ENCODE measurements at regions not wholly inside any gene's neighbourhood (a gene's known extent, or its start where the extent isn't known, plus 50 kb on each side); places are given as distances from the start of the nearest gene placed in this dataset.

- ATAC-seq (ENCODE audit: low read depth in 2 of 2) (no peak), DNase-seq (no peak)
- no peaks in the 10 kb centered on the region for H3K27me3 ChIP-seq (ENCODE audit: control insufficient read depth, insufficient read depth, low read length)
- peaks cover 0 to 19% (median 5%) of the 10 kb centered on the region in 7 donors for H3K9me3 Mint-ChIP-seq
- H3K27ac ChIP-seq (ENCODE audit: insufficient read depth, low read length, poor library complexity, severe bottlenecking), result no peak overlapping the region
- H3K27me3 Mint-ChIP-seq, result no peaks in the 10 kb centered on the region
- H3K36me3 Mint-ChIP-seq, result no peaks in the 10 kb centered on the region
- H3K9me3 ChIP-seq (ENCODE audit: control insufficient read depth in 2 of 2, low read length in 2 of 2), result peaks cover under 1 to 13% of the 10 kb centered on the region in 2 experiments
- no peak overlapping the region for H3K4me3 Mint-ChIP-seq
- H3K36me3 ChIP-seq (ENCODE audit: control insufficient read depth, insufficient read depth, low read length), result no peaks in the 10 kb centered on the region
- no peaks in the 10 kb centered on the region for H3K4me1 ChIP-seq (ENCODE audit: control insufficient read depth, insufficient read depth, low read length, poor library complexity, severe bottlenecking)
- H3K4me1 Mint-ChIP-seq, result no peaks in the 10 kb centered on the region
- no peak overlapping the region for H3K4me3 ChIP-seq (ENCODE audit: low read depth, low read length)
- H3K27ac Mint-ChIP-seq, result peak overlapping the region in 1 of 3 donors; percentile 26
These were observed 699.5 kb downstream of the DSC3 start for GRCh38 chr18:30343090-30343489.

- no peaks in the 10 kb centered on the region for H3K36me3 ChIP-seq (ENCODE audit: control insufficient read depth, insufficient read depth, low read length)
- no peak for ATAC-seq (ENCODE audit: low read depth in 2 of 2)
- Mint-ChIP-seq H3K4me1 (no peaks in the 10 kb centered on the region), H3K27me3 (no peaks in the 10 kb centered on the region), H3K4me3 (no peak overlapping the region), H3K27ac (peak overlapping the region in 1 of 3 donors; percentile 26), H3K9me3 (peaks cover 0 to 16% (median 5%) of the 10 kb centered on the region in 7 donors), H3K36me3 (no peaks in the 10 kb centered on the region)
- no peak for DNase-seq
- H3K4me3 ChIP-seq (ENCODE audit: low read depth, low read length), result no peak overlapping the region
- no peaks in the 10 kb centered on the region for H3K27me3 ChIP-seq (ENCODE audit: control insufficient read depth, insufficient read depth, low read length)
- no peaks in the 10 kb centered on the region for H3K4me1 ChIP-seq (ENCODE audit: control insufficient read depth, insufficient read depth, low read length, poor library complexity, severe bottlenecking)
- H3K27ac ChIP-seq (ENCODE audit: insufficient read depth, low read length, poor library complexity, severe bottlenecking), result no peak overlapping the region
- H3K9me3 ChIP-seq (ENCODE audit: control insufficient read depth in 2 of 2, low read length in 2 of 2), result peaks cover 0 to 9% of the 10 kb centered on the region in 2 experiments
These were observed 699.9 kb downstream of the DSC3 start for GRCh38 chr18:30342675-30343074.

- H3K36me3 Mint-ChIP-seq, result no peaks in the 10 kb centered on the region
- no peak overlapping the region for H3K4me3 ChIP-seq (ENCODE audit: low read depth, low read length)
- H3K36me3 ChIP-seq (ENCODE audit: control insufficient read depth, insufficient read depth, low read length), result no peaks in the 10 kb centered on the region
- no peak overlapping the region for H3K4me3 Mint-ChIP-seq
- no peaks in the 10 kb centered on the region for H3K4me1 ChIP-seq (ENCODE audit: control insufficient read depth, insufficient read depth, low read length, poor library complexity, severe bottlenecking)
- DNase-seq (no peak), ATAC-seq (ENCODE audit: low read depth in 2 of 2) (no peak)
- H3K4me1 Mint-ChIP-seq, result no peaks in the 10 kb centered on the region
- H3K9me3 ChIP-seq (ENCODE audit: control insufficient read depth in 2 of 2, low read length in 2 of 2), result peaks cover 5 to 6% of the 10 kb centered on the region in 2 experiments
- H3K27me3 Mint-ChIP-seq, result no peaks in the 10 kb centered on the region
- H3K27me3 ChIP-seq (ENCODE audit: control insufficient read depth, insufficient read depth, low read length), result no peaks in the 10 kb centered on the region
- no peak overlapping the region for H3K27ac ChIP-seq (ENCODE audit: insufficient read depth, low read length, poor library complexity, severe bottlenecking)
- peaks cover 1 to 21% (median 12%) of the 10 kb centered on the region in 7 donors for H3K9me3 Mint-ChIP-seq
- no peak overlapping the region for H3K27ac Mint-ChIP-seq
These were observed 707.8 kb downstream of the DSC3 start for GRCh38 chr18:30334781-30335180.

GRCh38 chr18:30333310-30333709, 709.2 kb downstream of the DSC3 start:
- no peaks in the 10 kb centered on the region for H3K4me1 ChIP-seq (ENCODE audit: control insufficient read depth, insufficient read depth, low read length, poor library complexity, severe bottlenecking)
- Mint-ChIP-seq H3K36me3 (no peaks in the 10 kb centered on the region), H3K4me1 (no peaks in the 10 kb centered on the region), H3K4me3 (no peak overlapping the region), H3K9me3 (peaks cover 1 to 21% (median 12%) of the 10 kb centered on the region in 7 donors), H3K27me3 (no peaks in the 10 kb centered on the region), H3K27ac (no peak overlapping the region)
- H3K9me3 ChIP-seq (ENCODE audit: control insufficient read depth in 2 of 2, low read length in 2 of 2), result peaks cover 5 to 8% of the 10 kb centered on the region in 2 experiments
- H3K27ac ChIP-seq (ENCODE audit: insufficient read depth, low read length, poor library complexity, severe bottlenecking), result no peak overlapping the region
- DNase-seq, result no peak
- no peak for ATAC-seq (ENCODE audit: low read depth in 2 of 2)
- H3K36me3 ChIP-seq (ENCODE audit: control insufficient read depth, insufficient read depth, low read length), result no peaks in the 10 kb centered on the region
- H3K27me3 ChIP-seq (ENCODE audit: control insufficient read depth, insufficient read depth, low read length), result no peaks in the 10 kb centered on the region
- no peak overlapping the region for H3K4me3 ChIP-seq (ENCODE audit: low read depth, low read length)

- Histone ChIP-seq H3K36me3 (ENCODE audit: control insufficient read depth, insufficient read depth, low read length) (no peaks in the 10 kb centered on the region), H3K4me3 (ENCODE audit: low read depth, low read length) (no peak overlapping the region), H3K4me1 (ENCODE audit: control insufficient read depth, insufficient read depth, low read length, poor library complexity, severe bottlenecking) (no peaks in the 10 kb centered on the region), H3K9me3 (ENCODE audit: control insufficient read depth in 2 of 2, low read length in 2 of 2) (peaks cover 8 to 9% of the 10 kb centered on the region in 2 experiments), H3K27ac (ENCODE audit: insufficient read depth, low read length, poor library complexity, severe bottlenecking) (no peak overlapping the region), H3K27me3 (ENCODE audit: control insufficient read depth, insufficient read depth, low read length) (no peaks in the 10 kb centered on the region)
- H3K36me3 Mint-ChIP-seq, result no peaks in the 10 kb centered on the region
- H3K4me1 Mint-ChIP-seq, result no peaks in the 10 kb centered on the region
- H3K4me3 Mint-ChIP-seq, result no peak overlapping the region
- no peak overlapping the region for H3K27ac Mint-ChIP-seq
- H3K9me3 Mint-ChIP-seq, result peaks cover 1 to 25% (median 9%) of the 10 kb centered on the region in 7 donors
- DNase-seq, result no peak
- ATAC-seq (ENCODE audit: low read depth in 2 of 2), result no peak
- H3K27me3 Mint-ChIP-seq, result no peaks in the 10 kb centered on the region
These were observed 713.7 kb downstream of the DSC3 start for GRCh38 chr18:30328839-30329238.

- ATAC-seq (ENCODE audit: low read depth in 2 of 2) (no peak), DNase-seq (no peak)
- peaks cover 0 to 8% (median 3%) of the 10 kb centered on the region in 7 donors for H3K9me3 Mint-ChIP-seq
- no peaks in the 10 kb centered on the region for H3K36me3 Mint-ChIP-seq
- no peak overlapping the region for H3K4me3 ChIP-seq (ENCODE audit: low read depth, low read length)
- no peaks in the 10 kb centered on the region for H3K36me3 ChIP-seq (ENCODE audit: control insufficient read depth, insufficient read depth, low read length)
- H3K4me1 ChIP-seq (ENCODE audit: control insufficient read depth, insufficient read depth, low read length, poor library complexity, severe bottlenecking), result no peaks in the 10 kb centered on the region
- H3K27ac Mint-ChIP-seq, result no peak overlapping the region
- H3K27me3 Mint-ChIP-seq, result no peaks in the 10 kb centered on the region
- no peaks in the 10 kb centered on the region for H3K4me1 Mint-ChIP-seq
- H3K27me3 ChIP-seq (ENCODE audit: control insufficient read depth, insufficient read depth, low read length), result no peaks in the 10 kb centered on the region
- H3K9me3 ChIP-seq (ENCODE audit: control insufficient read depth in 2 of 2, low read length in 2 of 2), result peaks cover 4 to 6% of the 10 kb centered on the region in 2 experiments
- no peak overlapping the region for H3K4me3 Mint-ChIP-seq
- no peak overlapping the region for H3K27ac ChIP-seq (ENCODE audit: insufficient read depth, low read length, poor library complexity, severe bottlenecking)
These were observed 740.4 kb downstream of the DSC3 start for GRCh38 chr18:30302181-30302580.

GRCh38 chr18:30298769-30299168, 743.8 kb downstream of the DSC3 start:
- Mint-ChIP-seq H3K4me3 (no peak overlapping the region), H3K9me3 (peaks cover 0 to 12% (median 5%) of the 10 kb centered on the region in 7 donors), H3K4me1 (no peaks in the 10 kb centered on the region), H3K27ac (no peak overlapping the region), H3K27me3 (no peaks in the 10 kb centered on the region), H3K36me3 (no peaks in the 10 kb centered on the region)
- ATAC-seq (ENCODE audit: low read depth in 2 of 2), result no peak
- Histone ChIP-seq H3K9me3 (ENCODE audit: control insufficient read depth in 2 of 2, low read length in 2 of 2) (peaks cover 0 to 4% of the 10 kb centered on the region in 2 experiments), H3K27me3 (ENCODE audit: control insufficient read depth, insufficient read depth, low read length) (no peaks in the 10 kb centered on the region), H3K4me1 (ENCODE audit: control insufficient read depth, insufficient read depth, low read length, poor library complexity, severe bottlenecking) (no peaks in the 10 kb centered on the region), H3K4me3 (ENCODE audit: low read depth, low read length) (no peak overlapping the region), H3K36me3 (ENCODE audit: control insufficient read depth, insufficient read depth, low read length) (no peaks in the 10 kb centered on the region), H3K27ac (ENCODE audit: insufficient read depth, low read length, poor library complexity, severe bottlenecking) (no peak overlapping the region)
- no peak for DNase-seq

- no peak for ATAC-seq (ENCODE audit: low read depth in 2 of 2)
These were observed 753.7 kb downstream of the DSC3 start for GRCh38 chr18:30288662-30289414.

More at GRCh38 chr18:30288662-30289414, 753.7 kb downstream of the DSC3 start:
- Mint-ChIP-seq H3K36me3 (no peaks in the 10 kb centered on the region), H3K27me3 (no peaks in the 10 kb centered on the region), H3K4me3 (no peak overlapping the region), H3K4me1 (no peaks in the 10 kb centered on the region), H3K27ac (no peak overlapping the region), H3K9me3 (peaks cover 0 to 11% (median 7%) of the 10 kb centered on the region in 7 donors)
- Histone ChIP-seq H3K27ac (ENCODE audit: insufficient read depth, low read length, poor library complexity, severe bottlenecking) (no peak overlapping the region), H3K4me1 (ENCODE audit: control insufficient read depth, insufficient read depth, low read length, poor library complexity, severe bottlenecking) (no peaks in the 10 kb centered on the region), H3K27me3 (ENCODE audit: control insufficient read depth, insufficient read depth, low read length) (no peaks in the 10 kb centered on the region), H3K9me3 (ENCODE audit: control insufficient read depth in 2 of 2, low read length in 2 of 2) (no peaks in the 10 kb centered on the region), H3K4me3 (ENCODE audit: low read depth, low read length) (no peak overlapping the region), H3K36me3 (ENCODE audit: control insufficient read depth, insufficient read depth, low read length) (no peaks in the 10 kb centered on the region)
- no peak for DNase-seq

Data from CD4-positive, CD25-positive, alpha-beta regulatory T cell (primary cell).